Astrocyte (in vitro differentiated cells and primary cell): ENCODE measurements at regions not wholly inside any gene's neighbourhood (a gene's known extent, or its start where the extent isn't known, plus 50 kb on each side); places are given as distances from the start of the nearest gene placed in this dataset.

Source experiments
- DNase-seq: peaks from one replicate; pipeline ENCODE4 v3.0.0-alpha.2; 2010; ENCODE audit warnings: low read depth
- FAIRE-seq: peaks from 2 replicates; lab custom pipeline; 2011; peaks lifted over from hg19 to GRCh38; lab: Jason Lieb, UNC
- H2AFZ ChIP-seq: 2 replicates; pipeline ENCODE4 v1.6.0; 2012; ENCODE audit warnings: low read depth, low read length, inconsistent platforms
- H3K27ac ChIP-seq: 2 replicates; pipeline ENCODE4 v1.5.1; 2011; ENCODE audit warnings: low read depth, low read length, inconsistent platforms
- H3K27me3 ChIP-seq: 2 replicates; pipeline ENCODE4 v1.6.0; 2011; ENCODE audit warnings: low read length, inconsistent platforms; ENCODE audit not compliant: insufficient read depth
- H3K36me3 ChIP-seq: 2 replicates; pipeline ENCODE4 v1.5.1; 2011; ENCODE audit warnings: low read length, inconsistent platforms; ENCODE audit not compliant: insufficient read depth
- H3K4me1 ChIP-seq: 2 replicates; pipeline ENCODE4 v1.5.1; 2011; ENCODE audit warnings: low read length, inconsistent platforms; ENCODE audit not compliant: insufficient read depth
- H3K4me2 ChIP-seq: 2 replicates; pipeline ENCODE4 v1.6.0; 2012; ENCODE audit warnings: low read length, inconsistent platforms
- H3K4me3 ChIP-seq: 2 replicates; pipeline ENCODE4 v1.5.1; 2011; ENCODE audit warnings: low read depth, mild to moderate bottlenecking, low read length, inconsistent platforms; ENCODE audit not compliant: insufficient read depth
- H3K79me2 ChIP-seq: 2 replicates; pipeline ENCODE4 v1.6.0; 2012; ENCODE audit warnings: mild to moderate bottlenecking, low read length, inconsistent platforms; ENCODE audit not compliant: insufficient read depth
- H3K9ac ChIP-seq: 2 replicates; pipeline ENCODE4 v1.6.0; 2012; ENCODE audit warnings: mild to moderate bottlenecking, low read length, inconsistent platforms
- H3K9me3 ChIP-seq: 2 replicates; pipeline ENCODE4 v1.5.1; 2012; ENCODE audit warnings: low read depth, mild to moderate bottlenecking, low read length, inconsistent platforms; ENCODE audit not compliant: insufficient read depth
- H4K20me1 ChIP-seq: 2 replicates; pipeline ENCODE4 v1.6.0; 2012; ENCODE audit warnings: low read length, inconsistent platforms; ENCODE audit not compliant: insufficient read depth
- H3K27ac Mint-ChIP-seq: one replicate; pipeline ENCODE4 v1.8.0; 2021; ENCODE audit warnings: mild to moderate bottlenecking, mixed read lengths; ENCODE audit not compliant: unreplicated experiment
- H3K27me3 Mint-ChIP-seq: one replicate; pipeline ENCODE4 v1.8.0; 2021; ENCODE audit warnings: low read depth, mixed read lengths; ENCODE audit not compliant: unreplicated experiment
- H3K36me3 Mint-ChIP-seq: one replicate; pipeline ENCODE4 v1.8.0; 2021; ENCODE audit warnings: low read depth, mixed read lengths; ENCODE audit not compliant: unreplicated experiment
- H3K4me1 Mint-ChIP-seq: one replicate; pipeline ENCODE4 v1.8.0; 2021; ENCODE audit warnings: low read depth, mixed read lengths; ENCODE audit not compliant: unreplicated experiment
- H3K4me3 Mint-ChIP-seq: one replicate; pipeline ENCODE4 v1.8.0; 2021; ENCODE audit warnings: mild to moderate bottlenecking, moderate library complexity, mixed read lengths; ENCODE audit not compliant: unreplicated experiment
- H3K9me3 Mint-ChIP-seq: one replicate; pipeline ENCODE4 v1.8.0; 2021; ENCODE audit warnings: mild to moderate bottlenecking, mixed read lengths; ENCODE audit not compliant: unreplicated experiment
- CTCF ChIP-seq: IDR thresholded peaks from 2 replicates; pipeline ENCODE4 v1.5.1; 2011; ENCODE audit warnings: low read depth, mild to moderate bottlenecking, inconsistent platforms, low read length, moderate library complexity; ENCODE audit not compliant: insufficient read depth
- EZH2 ChIP-seq: IDR thresholded peaks from 2 replicates; pipeline ENCODE4 v1.6.1; 2012; ENCODE audit warnings: mild to moderate bottlenecking, low read length, inconsistent platforms; ENCODE audit not compliant: insufficient read depth

DNA sequence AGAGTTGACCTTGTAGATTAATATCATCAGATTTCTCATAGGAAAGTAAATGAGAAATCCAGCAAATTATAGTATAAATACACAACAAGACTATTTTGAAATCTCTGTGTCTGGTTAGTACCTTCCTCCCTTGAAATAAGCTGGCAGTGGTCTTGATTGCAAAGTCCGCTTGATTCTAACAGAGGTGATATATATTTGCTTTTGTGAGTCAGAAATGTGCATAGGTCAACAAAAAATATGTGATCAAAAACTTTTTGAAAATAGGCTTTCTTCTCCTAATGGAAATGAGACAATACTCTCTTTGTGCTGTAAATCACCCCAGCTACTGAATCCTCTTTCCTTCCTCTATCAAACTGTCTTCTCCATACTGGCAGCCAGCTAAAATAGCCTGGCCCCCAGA lies 749.2 kb upstream of the CDH10 start:
- no peak overlapping the region for H2AFZ ChIP-seq
- H3K27me3 Mint-ChIP-seq: no peaks in the 10 kb centered on the region
- no peak overlapping the region for H3K9ac ChIP-seq

DNA sequence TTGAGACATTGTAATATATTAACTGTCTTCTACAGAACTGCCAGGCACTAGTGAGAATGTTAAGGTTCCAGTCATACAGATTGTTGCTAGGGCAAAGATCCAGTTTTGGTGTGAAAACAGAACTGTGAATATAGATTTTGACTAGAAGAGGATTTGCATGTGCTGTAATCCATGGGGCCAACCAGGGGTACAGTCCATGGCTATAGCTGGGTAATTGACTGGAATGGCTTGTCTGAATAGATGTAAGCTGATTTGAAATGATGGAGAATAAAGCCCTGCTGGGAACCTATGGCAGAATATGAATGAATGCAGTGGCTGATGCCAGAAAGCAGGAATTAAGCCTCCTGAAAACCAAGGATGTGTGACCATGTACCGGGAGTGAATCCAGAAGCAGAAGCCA lies 748.5 kb upstream of the CDH10 start:
- Mint-ChIP-seq H3K9me3 (no peaks in the 10 kb centered on the region), H3K4me1 (no peaks in the 10 kb centered on the region), H3K4me3 (no peak overlapping the region), H3K36me3 (no peaks in the 10 kb centered on the region), H3K27me3 (no peaks in the 10 kb centered on the region), H3K27ac (no peak overlapping the region)
- H3K79me2 ChIP-seq: no peaks in the 10 kb centered on the region
- no peak overlapping the region for H3K9ac ChIP-seq
- H3K27ac ChIP-seq: no peak overlapping the region
- H3K36me3 ChIP-seq: no peaks in the 10 kb centered on the region
- no peak overlapping the region for H2AFZ ChIP-seq
- H3K27me3 ChIP-seq: no peaks in the 10 kb centered on the region
- no peak overlapping the region for H3K4me2 ChIP-seq
- DNase-seq: no peak
- H3K4me1 ChIP-seq: no peaks in the 10 kb centered on the region
- H3K4me3 ChIP-seq: no peak overlapping the region
- no peak for TF ChIP-seq CTCF
- no peak for TF ChIP-seq EZH2
- no peaks in the 10 kb centered on the region for H4K20me1 ChIP-seq
- FAIRE-seq: no peak
- H3K9me3 ChIP-seq: no peaks in the 10 kb centered on the region

More for the DNA sequence above, 749.2 kb upstream of the CDH10 start:
- Histone ChIP-seq H3K4me2 (no peak overlapping the region), H3K4me1 (no peaks in the 10 kb centered on the region), H4K20me1 (no peaks in the 10 kb centered on the region), H3K36me3 (no peaks in the 10 kb centered on the region), H3K9me3 (no peaks in the 10 kb centered on the region), H3K27ac (no peak overlapping the region), H3K4me3 (no peak overlapping the region), H3K79me2 (no peaks in the 10 kb centered on the region), H3K27me3 (no peaks in the 10 kb centered on the region)
- no peaks in the 10 kb centered on the region for H3K9me3 Mint-ChIP-seq
- H3K27ac Mint-ChIP-seq: no peak overlapping the region
- no peak for TF ChIP-seq EZH2
- TF ChIP-seq CTCF: no peak
- FAIRE-seq: no peak
- H3K4me1 Mint-ChIP-seq: no peaks in the 10 kb centered on the region
- no peak for DNase-seq
- H3K4me3 Mint-ChIP-seq: no peak overlapping the region
- H3K36me3 Mint-ChIP-seq: no peaks in the 10 kb centered on the region

DNA sequence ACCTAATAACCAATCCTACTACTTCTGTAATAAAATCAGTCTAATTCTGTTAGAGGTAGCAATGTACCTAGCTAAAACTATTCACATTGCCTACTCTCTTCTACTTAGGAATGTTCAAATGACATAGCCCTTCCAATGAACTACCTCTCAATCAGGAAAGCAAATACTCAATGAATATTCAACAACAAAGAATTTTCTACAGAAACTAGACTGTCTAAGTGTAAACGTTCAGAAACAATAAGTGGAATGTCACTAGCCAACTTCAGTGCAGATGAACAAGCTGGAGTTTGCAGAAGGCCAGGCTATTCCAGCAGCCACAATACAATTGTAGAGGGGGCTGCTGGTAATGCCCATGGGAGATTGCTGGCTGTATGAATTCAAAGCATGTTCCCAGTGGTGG lies 743.2 kb upstream of the CDH10 start:
- no peak overlapping the region for H3K4me3 Mint-ChIP-seq
- H3K36me3 Mint-ChIP-seq: no peaks in the 10 kb centered on the region
- FAIRE-seq: no peak

More for the DNA sequence above, 743.2 kb upstream of the CDH10 start:
- Mint-ChIP-seq H3K27ac (no peak overlapping the region), H3K4me1 (peaks cover 6% of the 10 kb centered on the region), H3K27me3 (no peaks in the 10 kb centered on the region), H3K9me3 (peaks cover 6% of the 10 kb centered on the region)
- TF ChIP-seq CTCF (no peak), EZH2 (no peak)
- no peak overlapping the region for H3K9ac ChIP-seq
- DNase-seq: no peak
- no peak overlapping the region for H3K27ac ChIP-seq
- H3K4me2 ChIP-seq: no peak overlapping the region
- no peaks in the 10 kb centered on the region for H3K4me1 ChIP-seq
- H3K27me3 ChIP-seq: no peaks in the 10 kb centered on the region
- no peaks in the 10 kb centered on the region for H3K36me3 ChIP-seq
- H2AFZ ChIP-seq: no peak overlapping the region
- H3K9me3 ChIP-seq: no peaks in the 10 kb centered on the region
- H3K4me3 ChIP-seq: no peak overlapping the region
- no peaks in the 10 kb centered on the region for H4K20me1 ChIP-seq
- no peaks in the 10 kb centered on the region for H3K79me2 ChIP-seq
